ENCODE measurements at regions not wholly inside any gene's neighbourhood (a gene's known extent, or its start where the extent isn't known, plus 50 kb on each side); places are given as distances from the start of the nearest gene placed in this dataset.

DNA sequence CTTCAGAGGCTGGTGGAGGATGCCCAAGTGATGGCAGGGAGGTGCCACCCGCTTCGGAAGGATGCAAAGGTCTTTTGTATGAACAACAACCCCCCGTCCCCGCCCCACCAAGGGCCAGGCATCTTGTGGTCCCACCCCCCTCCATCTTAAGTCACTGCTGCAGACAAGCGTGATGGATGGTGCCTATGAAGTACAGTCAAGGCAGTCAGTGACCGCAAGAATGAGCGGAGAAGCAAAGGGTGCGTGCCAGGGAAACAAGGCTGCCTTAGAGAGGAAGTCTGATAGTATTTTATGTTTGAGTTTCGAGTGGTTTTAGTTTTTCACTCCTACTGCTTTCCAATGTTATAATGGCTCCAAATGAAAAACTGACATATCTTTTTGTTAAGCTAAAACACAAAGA lies 68.7 kb upstream of the GPM6B start:
- 91 to 97% (median 94%) methylated on average over 9 of the region's 9 CpGs for WGBS, 3 donors
- H3K4me3 ChIP-seq, result no peak overlapping the region
- TF ChIP-seq, protein P1, sequence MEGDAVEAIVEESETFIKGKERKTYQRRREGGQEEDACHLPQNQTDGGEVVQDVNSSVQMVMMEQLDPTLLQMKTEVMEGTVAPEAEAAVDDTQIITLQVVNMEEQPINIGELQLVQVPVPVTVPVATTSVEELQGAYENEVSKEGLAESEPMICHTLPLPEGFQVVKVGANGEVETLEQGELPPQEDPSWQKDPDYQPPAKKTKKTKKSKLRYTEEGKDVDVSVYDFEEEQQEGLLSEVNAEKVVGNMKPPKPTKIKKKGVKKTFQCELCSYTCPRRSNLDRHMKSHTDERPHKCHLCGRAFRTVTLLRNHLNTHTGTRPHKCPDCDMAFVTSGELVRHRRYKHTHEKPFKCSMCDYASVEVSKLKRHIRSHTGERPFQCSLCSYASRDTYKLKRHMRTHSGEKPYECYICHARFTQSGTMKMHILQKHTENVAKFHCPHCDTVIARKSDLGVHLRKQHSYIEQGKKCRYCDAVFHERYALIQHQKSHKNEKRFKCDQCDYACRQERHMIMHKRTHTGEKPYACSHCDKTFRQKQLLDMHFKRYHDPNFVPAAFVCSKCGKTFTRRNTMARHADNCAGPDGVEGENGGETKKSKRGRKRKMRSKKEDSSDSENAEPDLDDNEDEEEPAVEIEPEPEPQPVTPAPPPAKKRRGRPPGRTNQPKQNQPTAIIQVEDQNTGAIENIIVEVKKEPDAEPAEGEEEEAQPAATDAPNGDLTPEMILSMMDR (IDR thresholded peaks at IDR 0.05), result no peak
- DNase-seq, result no peak
- H3K27me3 ChIP-seq (ENCODE audit: insufficient read depth in 3 of 3, low read length in 2 of 3), result peaks cover 0 to 31% (median 0%) of the 10 kb centered on the region in 3 donors
- H3K27ac ChIP-seq, result no peak overlapping the region
- H3K4me1 ChIP-seq, result no peaks in the 10 kb centered on the region
- intact Hi-C loops (cut with DNase I), result no loop called here
- H3K36me3 ChIP-seq (ENCODE audit: insufficient read depth in 1 of 2, low read depth in 1 of 2), result no peaks in the 10 kb centered on the region
- H3K9me3 ChIP-seq, result no peaks in the 10 kb centered on the region
- no peak for ATAC-seq

DNA sequence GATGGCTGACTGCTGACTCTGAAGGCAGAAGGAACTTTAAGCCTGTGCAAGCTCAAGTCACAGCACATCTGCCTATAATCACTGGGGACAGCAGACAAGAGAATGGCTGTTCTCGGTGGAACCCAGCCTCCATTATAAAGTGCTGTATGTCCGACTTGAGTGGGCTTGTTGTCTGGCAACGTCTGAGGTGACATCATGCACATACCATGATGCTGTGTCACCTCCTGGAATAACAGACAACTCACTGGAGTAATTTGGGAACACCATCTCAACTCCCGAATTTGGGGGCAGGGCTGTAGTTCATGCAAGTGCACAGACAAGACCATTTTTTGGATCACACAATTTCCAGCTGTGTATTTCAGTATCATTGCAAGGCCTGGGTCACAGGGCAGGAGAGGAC lies 59.8 kb upstream of the GPM6B start:
- DNase-seq, result no peak
- no peak overlapping the region for H3K27ac ChIP-seq
- peaks cover 0 to 23% (median 0%) of the 10 kb centered on the region in 3 donors for H3K27me3 ChIP-seq (ENCODE audit: insufficient read depth in 3 of 3, low read length in 2 of 3)
- H3K36me3 ChIP-seq (ENCODE audit: insufficient read depth in 1 of 2, low read depth in 1 of 2), result no peaks in the 10 kb centered on the region
- H3K9me3 ChIP-seq, result no peaks in the 10 kb centered on the region
- TF ChIP-seq, protein P1 (IDR thresholded peaks at IDR 0.05), result no peak
- H3K4me1 ChIP-seq, result no peaks in the 10 kb centered on the region
- WGBS, 3 donors, result 21 to 39% (median 29%) methylated on average over 4 of the region's 4 CpGs
- intact Hi-C loops (cut with DNase I), result no loop called here
- ATAC-seq, result no peak
- H3K4me3 ChIP-seq, result no peak overlapping the region

DNA sequence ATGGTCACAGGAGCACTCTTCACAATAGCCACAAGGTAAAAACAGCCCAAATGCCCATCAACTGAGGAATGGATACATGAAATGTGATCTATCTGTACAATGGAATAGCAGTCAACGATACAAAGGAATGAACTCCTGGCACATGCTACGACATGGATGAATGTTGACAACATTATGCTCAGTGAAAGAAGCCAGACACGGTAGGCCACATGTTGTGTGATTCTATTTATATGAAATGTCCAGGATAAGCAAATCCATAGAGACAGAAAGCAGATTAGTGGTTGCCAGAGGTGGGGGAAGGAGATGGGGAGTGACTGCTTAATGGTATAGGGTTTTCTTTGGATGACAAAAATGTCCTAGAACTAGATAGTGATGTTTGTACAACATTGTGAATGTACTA lies 58.7 kb upstream of the GPM6B start:
- no peaks in the 10 kb centered on the region for H3K9me3 ChIP-seq
- peaks cover 0 to 19% (median 0%) of the 10 kb centered on the region in 3 donors for H3K27me3 ChIP-seq (ENCODE audit: insufficient read depth in 3 of 3, low read length in 2 of 3)
- WGBS, 3 donors, result 31 to 44% (median 32%) methylated on average over 3 of the region's 3 CpGs
- no peaks in the 10 kb centered on the region for H3K36me3 ChIP-seq (ENCODE audit: insufficient read depth in 1 of 2, low read depth in 1 of 2)
- TF ChIP-seq, protein P1 (IDR thresholded peaks at IDR 0.05), result no peak
- DNase-seq (no peak), ATAC-seq (no peak)
- intact Hi-C loops (cut with DNase I), result no loop called here
- H3K27ac ChIP-seq, result no peak overlapping the region
- H3K4me3 ChIP-seq, result no peak overlapping the region
- no peaks in the 10 kb centered on the region for H3K4me1 ChIP-seq

DNA sequence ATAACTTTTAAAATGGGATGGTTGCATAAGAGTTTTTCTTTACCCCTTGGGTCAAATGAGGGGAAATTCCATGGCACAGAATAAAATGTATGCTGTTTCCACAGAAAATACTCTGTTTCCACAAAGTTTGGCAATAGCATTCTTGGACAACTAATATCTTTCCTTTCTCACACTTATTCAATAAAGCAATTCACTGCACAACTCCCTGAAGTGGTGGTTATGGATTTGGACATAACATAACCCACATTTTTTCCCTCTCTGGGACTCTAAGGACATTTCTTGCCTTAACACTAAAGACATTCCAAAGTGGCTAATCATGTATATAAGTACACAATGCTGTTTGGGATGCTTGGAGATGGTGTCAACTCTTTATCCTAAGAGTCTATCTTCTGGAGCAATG lies 51.7 kb upstream of the GPM6B start:
- Histone ChIP-seq H3K4me1 (no peaks in the 10 kb centered on the region), H3K27me3 (ENCODE audit: insufficient read depth in 3 of 3, low read length in 2 of 3) (peaks cover 0 to 30% (median 0%) of the 10 kb centered on the region in 3 donors), H3K4me3 (no peak overlapping the region), H3K9me3 (no peaks in the 10 kb centered on the region), H3K27ac (no peak overlapping the region), H3K36me3 (ENCODE audit: insufficient read depth in 1 of 2, low read depth in 1 of 2) (no peaks in the 10 kb centered on the region)
- ATAC-seq (no peak), DNase-seq (no peak)
- intact Hi-C loops (cut with DNase I), result no loop called here
- TF ChIP-seq, protein P1 (IDR thresholded peaks at IDR 0.05), result no peak
